ENCODE measurements at regions not wholly inside any gene's neighbourhood (a gene's known extent, or its start where the extent isn't known, plus 50 kb on each side); places are given as distances from the start of the nearest gene placed in this dataset.

DNA sequence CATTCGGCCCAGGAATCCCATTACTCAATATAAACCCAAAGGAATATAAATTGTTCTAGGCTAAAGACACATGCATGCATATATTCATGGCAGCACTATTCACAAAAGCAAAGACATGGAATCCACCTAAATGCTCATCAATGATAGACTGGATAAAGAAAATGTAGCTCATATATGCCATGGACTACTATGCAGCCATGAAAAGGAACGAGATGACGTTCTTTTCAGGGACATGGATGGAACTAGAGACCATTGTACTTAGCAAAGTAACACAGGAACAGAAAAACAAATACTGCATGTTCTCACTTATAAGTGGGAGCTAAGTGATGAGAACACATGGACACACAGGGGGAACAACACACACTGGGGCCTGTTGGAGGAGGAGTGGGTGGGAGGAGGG lies 769.5 kb downstream of the TBC1D32 start:
- TF ChIP-seq CTCF (conservative IDR thresholded peaks at IDR 0.05; ENCODE audit: low read depth, low read length), result no peak
- TF ChIP-seq POLR2A (IDR thresholded peaks at IDR 0.05; ENCODE audit: low read depth, low read length), result no peak
- TF ChIP-seq RFX5 (IDR thresholded peaks at IDR 0.05; ENCODE audit: low read depth, low read length), result no peak
- TF ChIP-seq, protein P1, sequence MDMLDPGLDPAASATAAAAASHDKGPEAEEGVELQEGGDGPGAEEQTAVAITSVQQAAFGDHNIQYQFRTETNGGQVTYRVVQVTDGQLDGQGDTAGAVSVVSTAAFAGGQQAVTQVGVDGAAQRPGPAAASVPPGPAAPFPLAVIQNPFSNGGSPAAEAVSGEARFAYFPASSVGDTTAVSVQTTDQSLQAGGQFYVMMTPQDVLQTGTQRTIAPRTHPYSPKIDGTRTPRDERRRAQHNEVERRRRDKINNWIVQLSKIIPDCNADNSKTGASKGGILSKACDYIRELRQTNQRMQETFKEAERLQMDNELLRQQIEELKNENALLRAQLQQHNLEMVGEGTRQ (IDR thresholded peaks at IDR 0.05; ENCODE audit: low read depth, low read length), result no peak

Measured in IMR-90 (cell line).